ENCODE measurements at regions not wholly inside any gene's neighbourhood (a gene's known extent, or its start where the extent isn't known, plus 50 kb on each side); places are given as distances from the start of the nearest gene placed in this dataset.

GRCh38 chr5:162429142-162429541 lies 361.6 kb downstream of the GABRG2 start:
- no peak overlapping the region for H3K4me3 ChIP-seq (ENCODE audit: low read depth, low read length)
- TF ChIP-seq CTCF (IDR thresholded peaks at IDR 0.05; ENCODE audit: borderline replicate concordance, insufficient read depth, low read depth, low read length): no peak

GRCh38 chr5:162434281-162434680 lies 366.7 kb downstream of the GABRG2 start:
- TF ChIP-seq CTCF (IDR thresholded peaks at IDR 0.05; ENCODE audit: borderline replicate concordance, insufficient read depth, low read depth, low read length): no peak
- H3K4me3 ChIP-seq (ENCODE audit: low read depth, low read length): no peak overlapping the region

- no peak for TF ChIP-seq CTCF (IDR thresholded peaks at IDR 0.05; ENCODE audit: borderline replicate concordance, insufficient read depth, low read depth, low read length)
Measured at GRCh38 chr5:162436055-162436454, 368.5 kb downstream of the GABRG2 start.

GRCh38 chr5:162444129-162444762 lies 376.7 kb downstream of the GABRG2 start:
- H3K4me3 ChIP-seq (ENCODE audit: low read depth, low read length): no peak overlapping the region
- no peak for TF ChIP-seq CTCF (IDR thresholded peaks at IDR 0.05; ENCODE audit: borderline replicate concordance, insufficient read depth, low read depth, low read length)

More at GRCh38 chr5:162436055-162436454, 368.5 kb downstream of the GABRG2 start:
- H3K4me3 ChIP-seq (ENCODE audit: low read depth, low read length): no peak overlapping the region

GRCh38 chr5:162456086-162456485 lies 388.5 kb downstream of the GABRG2 start:
- H3K4me3 ChIP-seq (ENCODE audit: low read depth, low read length): no peak overlapping the region
- TF ChIP-seq CTCF (IDR thresholded peaks at IDR 0.05; ENCODE audit: borderline replicate concordance, insufficient read depth, low read depth, low read length): no peak

- TF ChIP-seq CTCF (IDR thresholded peaks at IDR 0.05; ENCODE audit: borderline replicate concordance, insufficient read depth, low read depth, low read length): no peak
- H3K4me3 ChIP-seq (ENCODE audit: low read depth, low read length): no peak overlapping the region
Measured at GRCh38 chr5:162466011-162466410, 398.4 kb downstream of the GABRG2 start.

- no peak overlapping the region for H3K4me3 ChIP-seq (ENCODE audit: low read depth, low read length)
- TF ChIP-seq CTCF (IDR thresholded peaks at IDR 0.05; ENCODE audit: borderline replicate concordance, insufficient read depth, low read depth, low read length): no peak
Measured at GRCh38 chr5:162473041-162473714, 405.6 kb downstream of the GABRG2 start.

Data from GM12875 (cell line).